ENCODE measurements at regions not wholly inside any gene's neighbourhood (a gene's known extent, or its start where the extent isn't known, plus 50 kb on each side); places are given as distances from the start of the nearest gene placed in this dataset.

GRCh38 chr2:144593803-144594202 is 73.9 kb upstream of the ZEB2 start:
- no peak for DNase-seq

GRCh38 chr2:144592500-144593256 is 72.8 kb upstream of the ZEB2 start:
- no peak for DNase-seq

- DNase-seq, result no peak
Measured at GRCh38 chr2:144587306-144587705, 67.4 kb upstream of the ZEB2 start.

GRCh38 chr2:144586476-144586875 is 66.6 kb upstream of the ZEB2 start:
- DNase-seq, result no peak

- no peak for DNase-seq
Measured at GRCh38 chr2:144583741-144584453, 64.0 kb upstream of the ZEB2 start.

- no peak for DNase-seq
Measured at GRCh38 chr2:144583381-144583729, 63.4 kb upstream of the ZEB2 start.

GRCh38 chr2:144582651-144583380 is 62.9 kb upstream of the ZEB2 start:
- no peak for DNase-seq

GRCh38 chr2:144580521-144581161 is 60.7 kb upstream of the ZEB2 start:
- DNase-seq, result no peak

- no peak for DNase-seq
Measured at GRCh38 chr2:144579556-144579955, 59.6 kb upstream of the ZEB2 start.

- no peak for DNase-seq
Measured at GRCh38 chr2:144578099-144578498, 58.2 kb upstream of the ZEB2 start.

GRCh38 chr2:144572977-144573376 is 53.1 kb upstream of the ZEB2 start:
- no peak for DNase-seq

- no peak for DNase-seq
Measured at GRCh38 chr2:144571770-144572169, 51.9 kb upstream of the ZEB2 start.

- DNase-seq, result no peak
Measured at GRCh38 chr2:144570566-144570965, 50.6 kb upstream of the ZEB2 start.

Data from activated naive CD4-positive, alpha-beta T cell (primary cell).